HepG2 (cell line): ENCODE measurements at regions not wholly inside any gene's neighbourhood (a gene's known extent, or its start where the extent isn't known, plus 50 kb on each side); places are given as distances from the start of the nearest gene placed in this dataset.

Source experiments
- CTCF ChIP-seq: sonication (generic); formaldehyde crosslinking; IDR thresholded peaks from 2 replicates; pipeline ENCODE4 v1.5.0; 2020; ENCODE audit warnings: mild to moderate bottlenecking, missing genetic modification reagents, moderate library complexity
- ELF4 ChIP-seq: sonication (generic); formaldehyde crosslinking; IDR thresholded peaks from 2 replicates; pipeline ENCODE4 v1.5.0; 2020; ENCODE audit warnings: missing genetic modification reagents, mild to moderate bottlenecking, moderate library complexity, borderline replicate concordance
- EP300 ChIP-seq, 3 experiments: sonication (generic) in 1 of 3; formaldehyde crosslinking in 1 of 3; IDR thresholded peaks; 2 replicates each; pipeline versions ENCODE4 v1.5.1 to v1.6.1; 2011 to 2020; ENCODE audit warnings: low read depth in 2 of 3, low read length in 2 of 3, borderline replicate concordance in 1 of 3, improper control_type of control experiment in 1 of 3, mild to moderate bottlenecking in 1 of 3, missing genetic modification reagents in 1 of 3, moderate library complexity in 1 of 3
- KLF13 ChIP-seq: sonication (generic); formaldehyde crosslinking; IDR thresholded peaks from 2 replicates; pipeline ENCODE4 v1.4.0; 2020; ENCODE audit warnings: mild to moderate bottlenecking, missing genetic modification reagents
- PBX2 ChIP-seq: IDR thresholded peaks from 2 replicates; pipeline ENCODE4 v1.6.1; 2016; ENCODE audit warnings: control low read depth
- POLR2A ChIP-seq, 2 experiments: IDR thresholded peaks; 2 replicates each; pipeline ENCODE4 v1.6.1; 2011; ENCODE audit warnings: low read depth in 2 of 2, low read length in 2 of 2, mild to moderate bottlenecking in 1 of 2, moderate library complexity in 1 of 2; ENCODE audit not compliant: insufficient read depth in 1 of 2
- RBM39 ChIP-seq: fragments of 200-400 bp; formaldehyde crosslinking; IDR thresholded peaks from one replicate; pipeline ENCODE4 v1.6.1; 2018; ENCODE audit warnings: antibody characterized with exemption, mild to moderate bottlenecking, low read depth, low read length; ENCODE audit not compliant: poor library complexity, severe bottlenecking
- TBP ChIP-seq: sonication (generic); formaldehyde crosslinking; IDR thresholded peaks from 2 replicates; pipeline ENCODE4 v1.5.0; 2020; ENCODE audit warnings: missing genetic modification reagents
- ZNF264 ChIP-seq: sonication (generic); formaldehyde crosslinking; IDR thresholded peaks from 2 replicates; pipeline ENCODE4 v1.4.0; 2020; ENCODE audit warnings: missing genetic modification reagents
- ZNF460 ChIP-seq: sonication (generic); formaldehyde crosslinking; IDR thresholded peaks from 2 replicates; pipeline ENCODE4 v1.5.1; 2020; ENCODE audit warnings: missing genetic modification reagents, mild to moderate bottlenecking, borderline replicate concordance
- ZNF562 ChIP-seq: sonication (generic); formaldehyde crosslinking; IDR thresholded peaks from 2 replicates; pipeline ENCODE4 v1.8.0; 2022; ENCODE audit warnings: missing genetic modification reagents, borderline replicate concordance

- TF ChIP-seq KLF13 (CRISPR knock-in tag) = no peak
- no peak for TF ChIP-seq PBX2 (CRISPR knock-in tag)
- no peak for TF ChIP-seq TBP (CRISPR knock-in tag)
- no peak for TF ChIP-seq ELF4 (CRISPR knock-in tag)
- TF ChIP-seq ZNF264 (CRISPR knock-in tag) = no peak
- no peak for TF ChIP-seq POLR2A (IDR thresholded peaks at IDR 0.05; ENCODE audit: insufficient read depth in 1 of 2, low read depth in 2 of 2, low read length in 2 of 2)
- TF ChIP-seq RBM39 = no peak
- TF ChIP-seq ZNF562 (CRISPR knock-in tag) = no peak
- no peak for TF ChIP-seq EP300 (IDR thresholded peaks at IDR 0.05; ENCODE audit: low read depth in 2 of 2, low read length in 2 of 2)
- TF ChIP-seq EP300 (CRISPR knock-in tag; IDR thresholded peaks at IDR 0.05; ENCODE audit: borderline replicate concordance) = no peak
- no peak for TF ChIP-seq ZNF460 (CRISPR knock-in tag)
- no peak for TF ChIP-seq CTCF
Observed at GRCh38 chr21:27561116-27561515, 594.2 kb upstream of the ADAMTS5 start.
